ENCODE measurements at regions not wholly inside any gene's neighbourhood (a gene's known extent, or its start where the extent isn't known, plus 50 kb on each side); places are given as distances from the start of the nearest gene placed in this dataset.

DNA sequence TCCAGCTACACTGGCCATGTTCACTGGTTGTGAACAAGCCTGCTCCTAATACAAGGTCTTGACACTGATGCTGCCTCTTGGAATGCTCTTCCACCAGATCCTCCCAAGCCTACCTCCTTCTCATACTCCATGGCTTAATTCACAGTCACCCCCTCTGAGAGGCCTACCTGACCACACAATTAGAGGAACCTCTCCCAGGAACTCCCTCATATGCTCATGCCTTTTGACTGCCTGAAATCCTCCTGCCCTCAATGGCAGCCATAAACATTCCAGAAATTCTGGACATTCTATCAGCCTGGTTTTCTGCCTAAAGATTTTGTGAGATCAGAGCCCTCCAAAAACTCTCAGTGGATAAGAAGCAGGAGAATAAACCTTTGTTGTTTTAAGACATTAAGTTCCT, 340.2 kb downstream of the C12orf75 start:
- no peak for TF ChIP-seq GATA3 (IDR thresholded peaks at IDR 0.05; ENCODE audit: low read depth, low read length)
- TF ChIP-seq GATA2 (IDR thresholded peaks at IDR 0.05; ENCODE audit: low read depth, low read length): no peak

Data from SH-SY5Y (cell line).